HEK293 (cell line): ENCODE measurements at regions not wholly inside any gene's neighbourhood (a gene's known extent, or its start where the extent isn't known, plus 50 kb on each side); places are given as distances from the start of the nearest gene placed in this dataset.
"Not testable (repeated sequence)": the region's sequence is repeated elsewhere in the genome, so short reads cannot be mapped to it uniquely, and the experiment has no call there.

Experiments used
- CTCF ChIP-seq: fragments of 450-650 bp; formaldehyde crosslinking; IDR thresholded peaks from 2 replicates; pipeline ENCODE4 v1.5.1; 2016; ENCODE audit warnings: missing biosample characterization, missing genetic modification characterization
- OSR2 ChIP-seq: fragments of 450-650 bp; formaldehyde crosslinking; IDR thresholded peaks from 2 replicates; pipeline ENCODE4 v1.5.1; 2016; ENCODE audit warnings: missing biosample characterization, missing genetic modification characterization
- PRDM10 ChIP-seq: fragments of 450-650 bp; formaldehyde crosslinking; IDR thresholded peaks from 2 replicates; pipeline ENCODE4 v1.5.1; 2016; ENCODE audit warnings: missing biosample characterization, missing genetic modification characterization
- REPIN1 ChIP-seq: fragments of 450-650 bp; formaldehyde crosslinking; IDR thresholded peaks from 2 replicates; pipeline ENCODE4 v1.5.1; 2017; ENCODE audit warnings: missing biosample characterization, missing genetic modification characterization, low read depth
- REST ChIP-seq: fragments of 450-650 bp; formaldehyde crosslinking; IDR thresholded peaks from 2 replicates; pipeline ENCODE4 v1.5.1; 2016; ENCODE audit warnings: missing biosample characterization, missing genetic modification characterization
- SETDB1 ChIP-seq: IDR thresholded peaks from one replicate; pipeline ENCODE4 v1.6.1; 2017; ENCODE audit warnings: mild to moderate bottlenecking, low read length, moderate library complexity, mixed read lengths; ENCODE audit not compliant: insufficient read length
- ZBTB17 ChIP-seq: fragments of 450-650 bp; formaldehyde crosslinking; IDR thresholded peaks from 2 replicates; pipeline ENCODE4 v1.5.1; 2016; ENCODE audit warnings: missing biosample characterization, missing genetic modification characterization
- ZNF426 ChIP-seq: fragments of 450-650 bp; formaldehyde crosslinking; IDR thresholded peaks from 2 replicates; pipeline ENCODE4 v1.5.1; 2017; ENCODE audit warnings: missing biosample characterization, missing genetic modification characterization, mild to moderate bottlenecking, inconsistent platforms, moderate library complexity
- ZNF639 ChIP-seq: fragments of 450-650 bp; formaldehyde crosslinking; IDR thresholded peaks from 2 replicates; pipeline ENCODE4 v1.5.1; 2016; ENCODE audit warnings: missing biosample characterization, missing genetic modification characterization
- TF ChIP-seq, protein P1 (sequence below): fragments of 450-650 bp; formaldehyde crosslinking; IDR thresholded peaks from 2 replicates; pipeline ENCODE4 v1.5.1; 2016; ENCODE audit warnings: missing biosample characterization, missing genetic modification characterization
- TF ChIP-seq, protein P2 (sequence below): fragments of 450-650 bp; formaldehyde crosslinking; IDR thresholded peaks from 2 replicates; pipeline ENCODE4 v1.5.1; 2016; ENCODE audit warnings: missing biosample characterization, missing genetic modification characterization

GRCh38 chr6:37562926-37563288, 63.2 kb upstream of the CCDC167 start:
- not testable (repeated sequence) for TF ChIP-seq CTCF (tag by site-specific recombination); ZNF639; ZNF426 (tag by site-specific recombination); ZBTB17 (tag by site-specific recombination); REST (tag by site-specific recombination); PRDM10 (tag by site-specific recombination); REPIN1 (tag by site-specific recombination); SETDB1; OSR2 (tag by site-specific recombination)
- TF ChIP-seq, protein P1, sequence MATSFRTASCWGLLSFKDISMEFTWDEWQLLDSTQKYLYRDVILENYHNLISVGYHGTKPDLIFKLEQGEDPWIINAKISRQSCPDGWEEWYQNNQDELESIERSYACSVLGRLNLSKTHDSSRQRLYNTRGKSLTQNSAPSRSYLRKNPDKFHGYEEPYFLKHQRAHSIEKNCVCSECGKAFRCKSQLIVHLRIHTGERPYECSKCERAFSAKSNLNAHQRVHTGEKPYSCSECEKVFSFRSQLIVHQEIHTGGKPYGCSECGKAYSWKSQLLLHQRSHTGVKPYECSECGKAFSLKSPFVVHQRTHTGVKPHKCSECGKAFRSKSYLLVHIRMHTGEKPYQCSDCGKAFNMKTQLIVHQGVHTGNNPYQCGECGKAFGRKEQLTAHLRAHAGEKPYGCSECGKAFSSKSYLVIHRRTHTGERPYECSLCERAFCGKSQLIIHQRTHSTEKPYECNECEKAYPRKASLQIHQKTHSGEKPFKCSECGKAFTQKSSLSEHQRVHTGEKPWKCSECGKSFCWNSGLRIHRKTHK (tag by site-specific recombination), result not testable (repeated sequence)
- TF ChIP-seq, protein P2, sequence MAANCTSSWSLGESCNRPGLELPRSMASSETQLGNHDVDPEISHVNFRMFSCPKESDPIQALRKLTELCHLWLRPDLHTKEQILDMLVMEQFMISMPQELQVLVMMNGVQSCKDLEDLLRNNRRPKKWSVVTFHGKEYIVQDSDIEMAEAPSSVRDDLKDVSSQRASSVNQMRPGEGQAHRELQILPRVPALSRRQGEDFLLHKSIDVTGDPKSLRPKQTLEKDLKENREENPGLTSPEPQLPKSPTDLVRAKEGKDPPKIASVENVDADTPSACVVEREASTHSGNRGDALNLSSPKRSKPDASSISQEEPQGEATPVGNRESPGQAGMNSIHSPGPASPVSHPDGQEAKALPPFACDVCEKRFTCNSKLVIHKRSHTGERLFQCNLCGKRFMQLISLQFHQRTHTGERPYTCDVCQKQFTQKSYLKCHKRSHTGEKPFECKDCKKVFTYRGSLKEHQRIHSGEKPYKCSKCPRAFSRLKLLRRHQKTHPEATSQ (tag by site-specific recombination), result not testable (repeated sequence)
